ENCODE measurements at regions not wholly inside any gene's neighbourhood (a gene's known extent, or its start where the extent isn't known, plus 50 kb on each side); places are given as distances from the start of the nearest gene placed in this dataset.
"Not testable (repeated sequence)": the region's sequence is repeated elsewhere in the genome, so short reads cannot be mapped to it uniquely, and the experiment has no call there.

- ATAC-seq: no peak
- TF ChIP-seq OSR1 (CRISPR knock-in tag; IDR thresholded peaks at IDR 0.05): no peak
- TF ChIP-seq ZNF8 (CRISPR knock-in tag; IDR thresholded peaks at IDR 0.05): no peak
- no peak for TF ChIP-seq RARB (CRISPR knock-in tag; IDR thresholded peaks at IDR 0.05)
- no peak for TF ChIP-seq PATZ1 (CRISPR knock-in tag; IDR thresholded peaks at IDR 0.05; ENCODE audit: borderline replicate concordance)
- TF ChIP-seq SNAI2 (CRISPR knock-in tag; IDR thresholded peaks at IDR 0.05): no peak
- TF ChIP-seq ESRRG (CRISPR knock-in tag; IDR thresholded peaks at IDR 0.05): no peak
- no peak for TF ChIP-seq GLIS3 (CRISPR knock-in tag; IDR thresholded peaks at IDR 0.05)
- TF ChIP-seq ZFP3 (CRISPR knock-in tag; IDR thresholded peaks at IDR 0.05): no peak
- TF ChIP-seq CSDC2 (CRISPR knock-in tag; IDR thresholded peaks at IDR 0.05): no peak
- TF ChIP-seq ARNTL (CRISPR knock-in tag; IDR thresholded peaks at IDR 0.05; ENCODE audit: borderline replicate concordance, low read depth): no peak
- TF ChIP-seq BACH2 (CRISPR knock-in tag; IDR thresholded peaks at IDR 0.05; ENCODE audit: borderline replicate concordance): no peak
- no peak for TF ChIP-seq ZFP30 (CRISPR knock-in tag; IDR thresholded peaks at IDR 0.05)
- TF ChIP-seq ZNF565 (CRISPR knock-in tag; conservative IDR thresholded peaks at IDR 0.05; ENCODE audit: low read depth): no peak
- TF ChIP-seq TCF4 (CRISPR knock-in tag; IDR thresholded peaks at IDR 0.05; ENCODE audit: borderline replicate concordance): no peak
- TF ChIP-seq CREB5 (CRISPR knock-in tag; IDR thresholded peaks at IDR 0.05; ENCODE audit: low read depth): no peak
- no peak for TF ChIP-seq TOX (CRISPR knock-in tag; IDR thresholded peaks at IDR 0.05; ENCODE audit: borderline replicate concordance)
- no peak for TF ChIP-seq ZNF70 (CRISPR knock-in tag; IDR thresholded peaks at IDR 0.05)
- no peak for TF ChIP-seq ZC3H10 (CRISPR knock-in tag; IDR thresholded peaks at IDR 0.05)
Measured at GRCh38 chr12:67484791-67485480, 163.6 kb upstream of the DYRK2 start.

- TF ChIP-seq OSR1 (CRISPR knock-in tag; IDR thresholded peaks at IDR 0.05) (no peak), PPARA (CRISPR knock-in tag; IDR thresholded peaks at IDR 0.05; ENCODE audit: borderline replicate concordance) (no peak), TCF4 (CRISPR knock-in tag; IDR thresholded peaks at IDR 0.05; ENCODE audit: borderline replicate concordance) (no peak), BACH2 (CRISPR knock-in tag; IDR thresholded peaks at IDR 0.05; ENCODE audit: borderline replicate concordance) (no peak), ARNTL (CRISPR knock-in tag; IDR thresholded peaks at IDR 0.05; ENCODE audit: borderline replicate concordance, low read depth) (no peak)
- no peak for ATAC-seq
Measured at GRCh38 chr12:67486671-67487070, 161.9 kb upstream of the DYRK2 start.

GRCh38 chr12:67488349-67488748 is 160.2 kb upstream of the DYRK2 start:
- not testable (repeated sequence) for ATAC-seq

GRCh38 chr12:67489007-67489406 is 159.5 kb upstream of the DYRK2 start:
- TF ChIP-seq POU6F1 (CRISPR knock-in tag; IDR thresholded peaks at IDR 0.05; ENCODE audit: borderline replicate concordance, low read depth) (no peak), ISL1 (CRISPR knock-in tag; IDR thresholded peaks at IDR 0.05) (no peak), TCF4 (CRISPR knock-in tag; IDR thresholded peaks at IDR 0.05; ENCODE audit: borderline replicate concordance) (no peak), ZFP3 (CRISPR knock-in tag; IDR thresholded peaks at IDR 0.05) (no peak), ZNF8 (CRISPR knock-in tag; IDR thresholded peaks at IDR 0.05) (no peak), ZNF565 (CRISPR knock-in tag; conservative IDR thresholded peaks at IDR 0.05; ENCODE audit: low read depth) (no peak), TOX (CRISPR knock-in tag; IDR thresholded peaks at IDR 0.05; ENCODE audit: borderline replicate concordance) (no peak), OSR1 (CRISPR knock-in tag; IDR thresholded peaks at IDR 0.05) (no peak), ZNF70 (CRISPR knock-in tag; IDR thresholded peaks at IDR 0.05) (no peak), GLIS3 (CRISPR knock-in tag; IDR thresholded peaks at IDR 0.05) (no peak), ZFP30 (CRISPR knock-in tag; IDR thresholded peaks at IDR 0.05) (no peak), CSDC2 (CRISPR knock-in tag; IDR thresholded peaks at IDR 0.05) (no peak), SNAI2 (CRISPR knock-in tag; IDR thresholded peaks at IDR 0.05) (no peak), ESRRG (CRISPR knock-in tag; IDR thresholded peaks at IDR 0.05) (no peak)
- ATAC-seq: no peak

GRCh38 chr12:67496581-67496980 is 152.0 kb upstream of the DYRK2 start:
- ATAC-seq: peak; percentile 48

More at GRCh38 chr12:67496581-67496980, 152.0 kb upstream of the DYRK2 start:
- TF ChIP-seq ISL1 (CRISPR knock-in tag; IDR thresholded peaks at IDR 0.05): peak; percentile 68; the same call in 1 of the 2 replicates
- TF ChIP-seq POU6F1 (CRISPR knock-in tag; IDR thresholded peaks at IDR 0.05; ENCODE audit: borderline replicate concordance, low read depth): no peak

All from SK-N-SH treated with all-trans-retinoic acid at 6 μM for 48 hours (cell line).